ENCODE measurements at regions not wholly inside any gene's neighbourhood (a gene's known extent, or its start where the extent isn't known, plus 50 kb on each side); places are given as distances from the start of the nearest gene placed in this dataset.

- TF ChIP-seq POLR2A (IDR thresholded peaks at IDR 0.05) (no peak), CTCF (IDR thresholded peaks at IDR 0.05) (no peak)
- Histone ChIP-seq H3K27ac (no peak overlapping the region), H3K36me3 (no peaks in the 10 kb centered on the region), H3K9me3 (peaks cover 0 to 4% (median 0%) of the 10 kb centered on the region in 12 donors), H3K4me3 (no peak overlapping the region), H3K4me1 (no peaks in the 10 kb centered on the region), H3K27me3 (no peaks in the 10 kb centered on the region)
- DNase-seq: no peak
- intact Hi-C loops (cut with DNase I): no loop called here
- ATAC-seq: no peak
- 43 to 49% (median 45%) methylated on average over 1 of the region's 1 CpG for WGBS, 4 donors
These were observed 564.4 kb upstream of the NUDT12 start for GRCh38 chr5:104126980-104127379.

- TF ChIP-seq POLR2A (IDR thresholded peaks at IDR 0.05) (no peak), CTCF (IDR thresholded peaks at IDR 0.05) (no peak)
- DNase-seq (no peak), ATAC-seq (no peak)
- no peaks in the 10 kb centered on the region for H3K4me1 ChIP-seq
- no peak overlapping the region for H3K27ac ChIP-seq
- no peaks in the 10 kb centered on the region for H3K36me3 ChIP-seq
- no peak overlapping the region for H3K4me3 ChIP-seq
- H3K27me3 ChIP-seq: no peaks in the 10 kb centered on the region
- no peaks in the 10 kb centered on the region for H3K9me3 ChIP-seq
- intact Hi-C loops (cut with DNase I): no loop called here
These were observed 556.9 kb upstream of the NUDT12 start for GRCh38 chr5:104119529-104119928.

- Histone ChIP-seq H3K36me3 (no peaks in the 10 kb centered on the region), H3K9me3 (peaks cover 0 to 10% (median 0%) of the 10 kb centered on the region in 12 donors), H3K27me3 (no peaks in the 10 kb centered on the region), H3K4me3 (no peak overlapping the region), H3K4me1 (no peaks in the 10 kb centered on the region), H3K27ac (no peak overlapping the region)
- DNase-seq (no peak), ATAC-seq (no peak)
- intact Hi-C loops (cut with DNase I): no loop called here
- TF ChIP-seq CTCF (IDR thresholded peaks at IDR 0.05): no peak
- no peak for TF ChIP-seq POLR2A (IDR thresholded peaks at IDR 0.05)
- WGBS, 4 donors: 78 to 85% (median 82%) methylated on average over 2 of the region's 2 CpGs
These were observed 549.0 kb upstream of the NUDT12 start for GRCh38 chr5:104111632-104112031.

GRCh38 chr5:104096451-104096850, 533.9 kb upstream of the NUDT12 start:
- DNase-seq (no peak), ATAC-seq (no peak)
- Histone ChIP-seq H3K27ac (no peak overlapping the region), H3K9me3 (no peaks in the 10 kb centered on the region), H3K4me3 (no peak overlapping the region), H3K27me3 (no peaks in the 10 kb centered on the region), H3K36me3 (no peaks in the 10 kb centered on the region), H3K4me1 (no peaks in the 10 kb centered on the region)
- intact Hi-C loops (cut with DNase I): no loop called here
- TF ChIP-seq POLR2A (IDR thresholded peaks at IDR 0.05) (no peak), CTCF (IDR thresholded peaks at IDR 0.05) (no peak)
- 64 to 78% (median 75%) methylated on average over 5 of the region's 5 CpGs for WGBS, 4 donors
